ENCODE measurements at regions not wholly inside any gene's neighbourhood (a gene's known extent, or its start where the extent isn't known, plus 50 kb on each side); places are given as distances from the start of the nearest gene placed in this dataset.
"Not testable (repeated sequence)": the region's sequence is repeated elsewhere in the genome, so short reads cannot be mapped to it uniquely, and the experiment has no call there.

GRCh38 chr5:54868511-54869483, 116.6 kb downstream of the ESM1 start:
- H3K4me3 ChIP-seq (ENCODE audit: low read depth, low read length) = no peak overlapping the region
- DNase-seq (ENCODE audit: low read depth) = no peak
- TF ChIP-seq CTCF (IDR thresholded peaks at IDR 0.05; ENCODE audit: insufficient read depth, low read depth, low read length) = no peak

GRCh38 chr5:54867310-54867944, 118.0 kb downstream of the ESM1 start:
- DNase-seq (ENCODE audit: low read depth) = peak; percentile 78
- no peak overlapping the region for H3K4me3 ChIP-seq (ENCODE audit: low read depth, low read length)

GRCh38 chr5:54864911-54865515, 120.4 kb downstream of the ESM1 start:
- not testable (repeated sequence) for H3K4me3 ChIP-seq (ENCODE audit: low read depth, low read length); DNase-seq (ENCODE audit: low read depth)

More at GRCh38 chr5:54867310-54867944, 118.0 kb downstream of the ESM1 start:
- TF ChIP-seq CTCF (IDR thresholded peaks at IDR 0.05; ENCODE audit: insufficient read depth, low read depth, low read length) = peak; percentile 62

GRCh38 chr5:54862036-54862435, 123.4 kb downstream of the ESM1 start:
- no peak overlapping the region for H3K4me3 ChIP-seq (ENCODE audit: low read depth, low read length)
- DNase-seq (ENCODE audit: low read depth) = no peak
- no peak for TF ChIP-seq CTCF (IDR thresholded peaks at IDR 0.05; ENCODE audit: insufficient read depth, low read depth, low read length)

GRCh38 chr5:54861212-54861894, 124.0 kb downstream of the ESM1 start:
- no peak for TF ChIP-seq CTCF (IDR thresholded peaks at IDR 0.05; ENCODE audit: insufficient read depth, low read depth, low read length)
- H3K4me3 ChIP-seq (ENCODE audit: low read depth, low read length) = no peak overlapping the region
- peak; percentile 34 for DNase-seq (ENCODE audit: low read depth)

GRCh38 chr5:54860321-54860720, 125.1 kb downstream of the ESM1 start:
- peak; percentile 7 for DNase-seq (ENCODE audit: low read depth)
- no peak for TF ChIP-seq CTCF (IDR thresholded peaks at IDR 0.05; ENCODE audit: insufficient read depth, low read depth, low read length)
- H3K4me3 ChIP-seq (ENCODE audit: low read depth, low read length) = no peak overlapping the region
